ENCODE measurements at regions not wholly inside any gene's neighbourhood (a gene's known extent, or its start where the extent isn't known, plus 50 kb on each side); places are given as distances from the start of the nearest gene placed in this dataset.

- Histone ChIP-seq H3K4me3 (ENCODE audit: insufficient read depth, low read length) (no peak overlapping the region), H3K36me3 (ENCODE audit: insufficient read depth, low read length) (peaks cover 51% of the 10 kb centered on the region), H3K9me3 (ENCODE audit: low read depth, low read length) (no peaks in the 10 kb centered on the region), H3K79me2 (ENCODE audit: insufficient read depth, low read length) (peaks cover 5% of the 10 kb centered on the region), H3K27ac (ENCODE audit: low read depth, low read length) (no peak overlapping the region), H3K4me2 (ENCODE audit: insufficient read depth, low read length) (no peak overlapping the region), H3K27me3 (ENCODE audit: insufficient read depth, low read length) (no peaks in the 10 kb centered on the region), H4K20me1 (ENCODE audit: insufficient read depth, low read length) (no peaks in the 10 kb centered on the region), H3K4me1 (ENCODE audit: insufficient read depth, low read length) (peaks cover 3% of the 10 kb centered on the region), H2AFZ (ENCODE audit: low read length) (no peak overlapping the region)
- no peak for DNase-seq (ENCODE audit: insufficient read length, low spot score, missing footprints)
- TF ChIP-seq, protein P1, sequence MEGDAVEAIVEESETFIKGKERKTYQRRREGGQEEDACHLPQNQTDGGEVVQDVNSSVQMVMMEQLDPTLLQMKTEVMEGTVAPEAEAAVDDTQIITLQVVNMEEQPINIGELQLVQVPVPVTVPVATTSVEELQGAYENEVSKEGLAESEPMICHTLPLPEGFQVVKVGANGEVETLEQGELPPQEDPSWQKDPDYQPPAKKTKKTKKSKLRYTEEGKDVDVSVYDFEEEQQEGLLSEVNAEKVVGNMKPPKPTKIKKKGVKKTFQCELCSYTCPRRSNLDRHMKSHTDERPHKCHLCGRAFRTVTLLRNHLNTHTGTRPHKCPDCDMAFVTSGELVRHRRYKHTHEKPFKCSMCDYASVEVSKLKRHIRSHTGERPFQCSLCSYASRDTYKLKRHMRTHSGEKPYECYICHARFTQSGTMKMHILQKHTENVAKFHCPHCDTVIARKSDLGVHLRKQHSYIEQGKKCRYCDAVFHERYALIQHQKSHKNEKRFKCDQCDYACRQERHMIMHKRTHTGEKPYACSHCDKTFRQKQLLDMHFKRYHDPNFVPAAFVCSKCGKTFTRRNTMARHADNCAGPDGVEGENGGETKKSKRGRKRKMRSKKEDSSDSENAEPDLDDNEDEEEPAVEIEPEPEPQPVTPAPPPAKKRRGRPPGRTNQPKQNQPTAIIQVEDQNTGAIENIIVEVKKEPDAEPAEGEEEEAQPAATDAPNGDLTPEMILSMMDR (IDR thresholded peaks at IDR 0.05; ENCODE audit: extremely low read depth, low read depth, low read length), result no peak
Measured at GRCh38 chr14:100955201-100955600, 51.7 kb upstream of the RTL1 start.

GRCh38 chr14:100962494-100962893 is 59.0 kb upstream of the RTL1 start:
- TF ChIP-seq, protein P1 (IDR thresholded peaks at IDR 0.05; ENCODE audit: extremely low read depth, low read depth, low read length), result no peak
- no peaks in the 10 kb centered on the region for H3K4me1 ChIP-seq (ENCODE audit: insufficient read depth, low read length)
- DNase-seq (ENCODE audit: insufficient read length, low spot score, missing footprints), result no peak

GRCh38 chr14:100965296-100965695 is 61.8 kb upstream of the RTL1 start:
- Histone ChIP-seq H2AFZ (ENCODE audit: low read length) (no peak overlapping the region), H3K27me3 (ENCODE audit: insufficient read depth, low read length) (no peaks in the 10 kb centered on the region), H3K4me1 (ENCODE audit: insufficient read depth, low read length) (no peaks in the 10 kb centered on the region), H3K36me3 (ENCODE audit: insufficient read depth, low read length) (peaks cover 27% of the 10 kb centered on the region), H3K9me3 (ENCODE audit: low read depth, low read length) (no peaks in the 10 kb centered on the region), H3K79me2 (ENCODE audit: insufficient read depth, low read length) (peaks cover 2% of the 10 kb centered on the region), H3K4me2 (ENCODE audit: insufficient read depth, low read length) (no peak overlapping the region), H4K20me1 (ENCODE audit: insufficient read depth, low read length) (peaks cover 4% of the 10 kb centered on the region), H3K4me3 (ENCODE audit: insufficient read depth, low read length) (no peak overlapping the region), H3K27ac (ENCODE audit: low read depth, low read length) (no peak overlapping the region)
- TF ChIP-seq, protein P1 (IDR thresholded peaks at IDR 0.05; ENCODE audit: extremely low read depth, low read depth, low read length), result no peak
- no peak for DNase-seq (ENCODE audit: insufficient read length, low spot score, missing footprints)

More at GRCh38 chr14:100962494-100962893, 59.0 kb upstream of the RTL1 start:
- H3K36me3 ChIP-seq (ENCODE audit: insufficient read depth, low read length), result peaks cover 39% of the 10 kb centered on the region
- no peak overlapping the region for H2AFZ ChIP-seq (ENCODE audit: low read length)
- no peak overlapping the region for H3K27ac ChIP-seq (ENCODE audit: low read depth, low read length)
- no peaks in the 10 kb centered on the region for H3K27me3 ChIP-seq (ENCODE audit: insufficient read depth, low read length)
- peaks cover 7% of the 10 kb centered on the region for H3K79me2 ChIP-seq (ENCODE audit: insufficient read depth, low read length)
- no peak overlapping the region for H3K4me2 ChIP-seq (ENCODE audit: insufficient read depth, low read length)
- no peaks in the 10 kb centered on the region for H3K9me3 ChIP-seq (ENCODE audit: low read depth, low read length)
- peaks cover under 1% of the 10 kb centered on the region for H4K20me1 ChIP-seq (ENCODE audit: insufficient read depth, low read length)
- H3K4me3 ChIP-seq (ENCODE audit: insufficient read depth, low read length), result no peak overlapping the region

GRCh38 chr14:100967178-100967577 is 63.7 kb upstream of the RTL1 start:
- Histone ChIP-seq H3K9me3 (ENCODE audit: low read depth, low read length) (no peaks in the 10 kb centered on the region), H3K4me1 (ENCODE audit: insufficient read depth, low read length) (no peaks in the 10 kb centered on the region), H3K4me2 (ENCODE audit: insufficient read depth, low read length) (no peak overlapping the region), H3K4me3 (ENCODE audit: insufficient read depth, low read length) (no peak overlapping the region), H3K79me2 (ENCODE audit: insufficient read depth, low read length) (peaks cover 2% of the 10 kb centered on the region), H2AFZ (ENCODE audit: low read length) (no peak overlapping the region), H3K27ac (ENCODE audit: low read depth, low read length) (no peak overlapping the region), H4K20me1 (ENCODE audit: insufficient read depth, low read length) (peaks cover 4% of the 10 kb centered on the region), H3K27me3 (ENCODE audit: insufficient read depth, low read length) (no peaks in the 10 kb centered on the region), H3K36me3 (ENCODE audit: insufficient read depth, low read length) (peaks cover 20% of the 10 kb centered on the region)
- DNase-seq (ENCODE audit: insufficient read length, low spot score, missing footprints), result no peak
- TF ChIP-seq, protein P1 (IDR thresholded peaks at IDR 0.05; ENCODE audit: extremely low read depth, low read depth, low read length), result no peak
